HL-60 (cell line): ENCODE measurements at regions not wholly inside any gene's neighbourhood (a gene's known extent, or its start where the extent isn't known, plus 50 kb on each side); places are given as distances from the start of the nearest gene placed in this dataset.

Source experiments
- DNase-seq, 2 experiments: peaks; one replicate each; pipeline ENCODE4 v3.0.0-alpha.2; 2010 to 2020; ENCODE audit warnings: low read depth in 1 of 2, low spot score in 1 of 2
- H3K27ac ChIP-seq: fragments of 250-450 bp; sonication (Bioruptor Pico); replicated peaks from 2 replicates; pipeline ENCODE4 v1.5.1; 2020; ENCODE audit warnings: mild to moderate bottlenecking, moderate library complexity
- H3K27me3 ChIP-seq: fragments of 250-450 bp; sonication (Bioruptor Pico); 2 replicates; pipeline ENCODE4 v1.5.1; 2021; ENCODE audit warnings: mild to moderate bottlenecking, moderate library complexity; ENCODE audit not compliant: insufficient read depth, poor library complexity, severe bottlenecking
- H3K4me3 ChIP-seq: replicated peaks from 2 replicates; pipeline ENCODE4 v1.5.1; 2011; ENCODE audit warnings: mild to moderate bottlenecking, control low read depth, low read length; ENCODE audit not compliant: insufficient read depth
- CTCF ChIP-seq: IDR thresholded peaks from one replicate; pipeline ENCODE4 v1.5.1; 2011; ENCODE audit warnings: low read length, control low read depth, inconsistent platforms; ENCODE audit not compliant: insufficient read depth
- GABPA ChIP-seq: IDR thresholded peaks from 2 replicates; pipeline ENCODE4 v1.6.1; 2012; ENCODE audit warnings: low read depth
- POLR2AphosphoS5 ChIP-seq: IDR thresholded peaks from 2 replicates; pipeline ENCODE4 v1.6.1; 2012; ENCODE audit warnings: low read depth
- REST ChIP-seq: IDR thresholded peaks from 2 replicates; pipeline ENCODE4 v1.6.1; 2012; ENCODE audit warnings: low read depth; ENCODE audit not compliant: insufficient replicate concordance
- SPI1 ChIP-seq: IDR thresholded peaks from 2 replicates; pipeline ENCODE4 v1.6.1; 2012; ENCODE audit warnings: low read depth, mild to moderate bottlenecking, borderline replicate concordance

GRCh38 chr4:82036181-82036580, 337.6 kb downstream of the HNRNPD start:
- no peak for TF ChIP-seq REST
- no peak for TF ChIP-seq GABPA

GRCh38 chr4:82034878-82035277, 338.9 kb downstream of the HNRNPD start:
- H3K27me3 ChIP-seq: no peaks in the 10 kb centered on the region
- no peak for DNase-seq
- H3K4me3 ChIP-seq: no peak overlapping the region
- TF ChIP-seq POLR2AphosphoS5 (no peak), GABPA (no peak), CTCF (no peak), SPI1 (no peak), REST (no peak)
- H3K27ac ChIP-seq: no peak overlapping the region

More at GRCh38 chr4:82036181-82036580, 337.6 kb downstream of the HNRNPD start:
- Histone ChIP-seq H3K4me3 (no peak overlapping the region), H3K27ac (no peak overlapping the region), H3K27me3 (peaks cover 2% of the 10 kb centered on the region)
- DNase-seq: no peak

- TF ChIP-seq REST: no peak
- TF ChIP-seq POLR2AphosphoS5: no peak
- no peak for TF ChIP-seq CTCF
- TF ChIP-seq GABPA: no peak
- TF ChIP-seq SPI1: no peak
- no peak for DNase-seq
- Histone ChIP-seq H3K27me3 (no peaks in the 10 kb centered on the region), H3K27ac (no peak overlapping the region), H3K4me3 (no peak overlapping the region)
Observed at GRCh38 chr4:82033862-82034261, 339.9 kb downstream of the HNRNPD start.

- no peaks in the 10 kb centered on the region for H3K27me3 ChIP-seq
- TF ChIP-seq GABPA: no peak
- no peak for TF ChIP-seq CTCF
- no peak for TF ChIP-seq REST
- no peak for TF ChIP-seq POLR2AphosphoS5
- no peak for TF ChIP-seq SPI1
- DNase-seq: no peak
- H3K27ac ChIP-seq: no peak overlapping the region
- H3K4me3 ChIP-seq: no peak overlapping the region
Observed at GRCh38 chr4:82031376-82031927, 342.3 kb downstream of the HNRNPD start.
